ENCODE measurements at regions not wholly inside any gene's neighbourhood (a gene's known extent, or its start where the extent isn't known, plus 50 kb on each side); places are given as distances from the start of the nearest gene placed in this dataset.

- CTCF ChIA-PET: no interaction called here
- no TSS peak for BruUV-seq (replicated peaks)
- Histone ChIP-seq H3K27ac (ENCODE audit: low read length) (no peak overlapping the region; the same call in 1 of the 2 replicates), H3K4me1 (ENCODE audit: control insufficient read depth, insufficient read depth, low read length) (no peaks in the 10 kb centered on the region), H3K4me3 (ENCODE audit: low read depth in 2 of 2, low read length in 2 of 2) (peak overlapping the region; percentile 1 to 21; a peak in 1 of 4 replicates), H3K9me3 (ENCODE audit: control insufficient read depth, insufficient read depth, low read depth, low read length) (no peaks in the 10 kb centered on the region), H3K27me3 (ENCODE audit: control insufficient read depth, insufficient read depth, low read length) (no peaks in the 10 kb centered on the region), H3K36me3 (ENCODE audit: control insufficient read depth, insufficient read depth, low read length) (no peaks in the 10 kb centered on the region)
- TF ChIP-seq TCF7L2 (IDR thresholded peaks at IDR 0.05; ENCODE audit: low read depth, low read length): no peak
- TF ChIP-seq SIN3A (IDR thresholded peaks at IDR 0.05; ENCODE audit: borderline replicate concordance, insufficient read depth, low read depth, low read length): no peak
- no peak for TF ChIP-seq CTCF (IDR thresholded peaks at IDR 0.05)
- TF ChIP-seq POLR2AphosphoS5 (IDR thresholded peaks at IDR 0.05; ENCODE audit: low read depth, low read length): no peak
- no peak for TF ChIP-seq REST (IDR thresholded peaks at IDR 0.05; ENCODE audit: insufficient read depth in 1 of 2, low read depth in 2 of 2, low read length in 1 of 2)
- in situ Hi-C loops (cut with HindIII; ENCODE audit: low pct_unique_long_range_greater_than_20kb, low sequenced_read_pairs) (no loop called here), intact Hi-C loops (cut with micrococcal nuclease; ENCODE audit: unreplicated experiment) (no loop called here)
- POLR2A ChIA-PET: no interaction called here
- DNase-seq (ENCODE audit: low read depth, low spot score) (no peak), ATAC-seq (peak; percentile 71)
These were observed 252.6 kb downstream of the RND3 start for GRCh38 chr2:150234787-150235446.

- intact Hi-C loops (cut with micrococcal nuclease; ENCODE audit: unreplicated experiment): no loop called here
- Histone ChIP-seq H3K4me1 (ENCODE audit: control insufficient read depth, insufficient read depth, low read length) (no peaks in the 10 kb centered on the region), H3K36me3 (ENCODE audit: control insufficient read depth, insufficient read depth, low read length) (no peaks in the 10 kb centered on the region), H3K27ac (ENCODE audit: low read length) (no peak overlapping the region), H3K9me3 (ENCODE audit: control insufficient read depth, insufficient read depth, low read depth, low read length) (no peaks in the 10 kb centered on the region), H3K4me3 (ENCODE audit: low read depth in 2 of 2, low read length in 2 of 2) (no peak overlapping the region), H3K27me3 (ENCODE audit: control insufficient read depth, insufficient read depth, low read length) (no peaks in the 10 kb centered on the region)
- no TSS peak for BruUV-seq (replicated peaks)
- POLR2A ChIA-PET: no interaction called here
- CTCF ChIA-PET: no interaction called here
- in situ Hi-C loops (cut with HindIII; ENCODE audit: low pct_unique_long_range_greater_than_20kb, low sequenced_read_pairs): no loop called here
- no peak for TF ChIP-seq SIN3A (IDR thresholded peaks at IDR 0.05; ENCODE audit: borderline replicate concordance, insufficient read depth, low read depth, low read length)
- TF ChIP-seq REST (IDR thresholded peaks at IDR 0.05; ENCODE audit: insufficient read depth in 1 of 2, low read depth in 2 of 2, low read length in 1 of 2): no peak
- TF ChIP-seq POLR2AphosphoS5 (IDR thresholded peaks at IDR 0.05; ENCODE audit: low read depth, low read length): no peak
- no peak for TF ChIP-seq CTCF (IDR thresholded peaks at IDR 0.05)
- no peak for TF ChIP-seq TCF7L2 (IDR thresholded peaks at IDR 0.05; ENCODE audit: low read depth, low read length)
- no peak for DNase-seq (ENCODE audit: low read depth, low spot score)
- ATAC-seq: no peak
These were observed 254.6 kb downstream of the RND3 start for GRCh38 chr2:150232871-150233270.
